GM19239 (cell line): ENCODE measurements at regions not wholly inside any gene's neighbourhood (a gene's known extent, or its start where the extent isn't known, plus 50 kb on each side); places are given as distances from the start of the nearest gene placed in this dataset.

Experiments used
- DNase-seq: peaks from one replicate; pipeline ENCODE4 v3.0.0; 2011; ENCODE audit warnings: low spot score; ENCODE audit not compliant: insufficient read length
- FAIRE-seq: peaks from 2 replicates; lab custom pipeline; 2011; peaks lifted over from hg19 to GRCh38; lab: Jason Lieb, UNC

- DNase-seq, result no peak
- FAIRE-seq, result no peak
These were observed 66.8 kb upstream of the EXOC1L start for GRCh38 chr4:55752810-55753209.

- DNase-seq (no peak), FAIRE-seq (no peak)
These were observed 65.7 kb upstream of the EXOC1L start for GRCh38 chr4:55753856-55754255.

GRCh38 chr4:55754754-55755350 lies 64.7 kb upstream of the EXOC1L start:
- no peak for DNase-seq
- no peak for FAIRE-seq

GRCh38 chr4:55756208-55756607 lies 63.4 kb upstream of the EXOC1L start:
- DNase-seq (no peak), FAIRE-seq (no peak)

- DNase-seq, result no peak
- FAIRE-seq, result no peak
These were observed 62.1 kb upstream of the EXOC1L start for GRCh38 chr4:55757356-55757952.

- DNase-seq, result no peak
- no peak for FAIRE-seq
These were observed 61.5 kb upstream of the EXOC1L start for GRCh38 chr4:55758066-55758465.

GRCh38 chr4:55758570-55758969 lies 61.0 kb upstream of the EXOC1L start:
- no peak for DNase-seq
- no peak for FAIRE-seq

GRCh38 chr4:55762819-55763218 lies 56.8 kb upstream of the EXOC1L start:
- FAIRE-seq, result no peak
- no peak for DNase-seq

GRCh38 chr4:55763996-55764395 lies 55.6 kb upstream of the EXOC1L start:
- no peak for FAIRE-seq
- DNase-seq, result no peak

GRCh38 chr4:55765070-55765469 lies 54.5 kb upstream of the EXOC1L start:
- FAIRE-seq (no peak), DNase-seq (no peak)

- FAIRE-seq (no peak), DNase-seq (no peak)
These were observed 51.3 kb upstream of the EXOC1L start for GRCh38 chr4:55768291-55768690.
